ENCODE measurements at regions not wholly inside any gene's neighbourhood (a gene's known extent, or its start where the extent isn't known, plus 50 kb on each side); places are given as distances from the start of the nearest gene placed in this dataset.

- TF ChIP-seq CTCF (conservative IDR thresholded peaks at IDR 0.05 in 1 of 2, IDR thresholded peaks at IDR 0.05 in 1 of 2; ENCODE audit: extremely low read depth in 1 of 2, insufficient read depth in 1 of 2, low read depth in 1 of 2, low read length in 2 of 2), result no peak
- TF ChIP-seq EZH2 (IDR thresholded peaks at IDR 0.05; ENCODE audit: borderline replicate concordance, low read length), result no peak
Observed at GRCh38 chr6:110036408-110037302, 58.5 kb downstream of the GPR6 start.

All from mammary epithelial cell (primary cell).